Uterus (tissue), 2 donors: ENCODE measurements at regions not wholly inside any gene's neighbourhood (a gene's known extent, or its start where the extent isn't known, plus 50 kb on each side); places are given as distances from the start of the nearest gene placed in this dataset.

Source experiments
- CTCF ChIP-seq, 4 experiments: fragments of 200-600 bp in 2 of 4; fragments of 450-650 bp in 2 of 4; sonication (generic) in 2 of 4; IDR thresholded peaks; one replicate each; pipeline ENCODE4 v1.5.1; 2016 to 2019; ENCODE audit warnings: antibody characterized with exemption in 4 of 4, mild to moderate bottlenecking in 2 of 4, moderate library complexity in 1 of 4
- POLR2A ChIP-seq, 2 donors: fragments of 450-650 bp; IDR thresholded peaks; one replicate each; pipeline ENCODE4 v1.6.1; 2016; ENCODE audit warnings: antibody characterized with exemption in 2 of 2, mild to moderate bottlenecking in 1 of 2, moderate library complexity in 1 of 2

DNA sequence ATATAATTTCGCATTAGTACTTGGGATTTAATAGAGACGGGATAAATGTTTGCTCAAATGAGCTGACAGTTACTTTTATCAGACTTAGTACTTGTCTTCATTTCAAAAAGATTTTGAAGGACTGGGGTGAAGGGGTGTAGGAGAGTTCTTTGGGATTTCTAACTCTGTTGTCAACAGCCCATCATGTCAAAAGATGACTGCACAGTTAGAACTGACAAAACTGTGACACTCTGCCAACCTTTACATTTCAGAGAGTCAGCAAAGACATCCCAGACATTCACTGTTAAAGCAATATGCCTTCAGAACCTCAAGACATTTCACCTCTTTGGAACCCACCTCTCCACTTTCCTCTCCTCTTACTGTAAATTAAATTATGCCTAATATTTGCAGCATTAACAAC, 285.4 kb upstream of the SPHKAP start:
- TF ChIP-seq CTCF (IDR thresholded peaks at IDR 0.05) (no peak), POLR2A (IDR thresholded peaks at IDR 0.05) (no peak)
